ENCODE measurements at regions not wholly inside any gene's neighbourhood (a gene's known extent, or its start where the extent isn't known, plus 50 kb on each side); places are given as distances from the start of the nearest gene placed in this dataset.

DNA sequence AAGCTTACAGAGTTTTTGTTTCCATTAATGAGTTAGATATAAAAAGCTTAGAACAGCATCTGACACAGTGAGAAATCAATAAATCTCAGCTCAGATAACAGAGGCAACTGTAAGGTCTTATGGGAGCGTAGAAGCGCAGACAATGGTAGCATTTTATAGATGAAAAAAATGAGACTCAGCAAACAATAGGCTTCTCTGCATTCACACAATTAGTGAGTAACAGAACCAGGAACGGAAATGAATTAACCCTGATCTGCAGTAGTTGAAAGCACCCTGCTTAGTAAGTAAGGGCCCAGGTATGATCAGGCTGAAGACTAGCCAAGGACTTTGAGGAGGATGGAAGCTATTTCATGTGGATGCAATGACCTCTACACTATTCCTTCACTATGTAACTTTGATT, 147.2 kb upstream of the EYA4 start:
- Histone ChIP-seq H3K4me1 (ENCODE audit: insufficient read depth, low read length) (no peaks in the 10 kb centered on the region), H3K4me2 (ENCODE audit: insufficient read depth, low read length) (no peak overlapping the region), H3K9me3 (ENCODE audit: low read depth, low read length) (no peaks in the 10 kb centered on the region), H4K20me1 (ENCODE audit: insufficient read depth, low read length) (no peaks in the 10 kb centered on the region), H3K36me3 (ENCODE audit: insufficient read depth, low read length) (no peaks in the 10 kb centered on the region), H3K27ac (ENCODE audit: low read depth, low read length) (no peak overlapping the region), H3K4me3 (ENCODE audit: insufficient read depth, low read length) (no peak overlapping the region), H2AFZ (ENCODE audit: low read length) (no peak overlapping the region), H3K79me2 (ENCODE audit: insufficient read depth, low read length) (no peaks in the 10 kb centered on the region), H3K27me3 (ENCODE audit: insufficient read depth, low read length) (no peaks in the 10 kb centered on the region)
- DNase-seq (ENCODE audit: insufficient read length, low spot score, missing footprints), result no peak
- TF ChIP-seq, protein P1, sequence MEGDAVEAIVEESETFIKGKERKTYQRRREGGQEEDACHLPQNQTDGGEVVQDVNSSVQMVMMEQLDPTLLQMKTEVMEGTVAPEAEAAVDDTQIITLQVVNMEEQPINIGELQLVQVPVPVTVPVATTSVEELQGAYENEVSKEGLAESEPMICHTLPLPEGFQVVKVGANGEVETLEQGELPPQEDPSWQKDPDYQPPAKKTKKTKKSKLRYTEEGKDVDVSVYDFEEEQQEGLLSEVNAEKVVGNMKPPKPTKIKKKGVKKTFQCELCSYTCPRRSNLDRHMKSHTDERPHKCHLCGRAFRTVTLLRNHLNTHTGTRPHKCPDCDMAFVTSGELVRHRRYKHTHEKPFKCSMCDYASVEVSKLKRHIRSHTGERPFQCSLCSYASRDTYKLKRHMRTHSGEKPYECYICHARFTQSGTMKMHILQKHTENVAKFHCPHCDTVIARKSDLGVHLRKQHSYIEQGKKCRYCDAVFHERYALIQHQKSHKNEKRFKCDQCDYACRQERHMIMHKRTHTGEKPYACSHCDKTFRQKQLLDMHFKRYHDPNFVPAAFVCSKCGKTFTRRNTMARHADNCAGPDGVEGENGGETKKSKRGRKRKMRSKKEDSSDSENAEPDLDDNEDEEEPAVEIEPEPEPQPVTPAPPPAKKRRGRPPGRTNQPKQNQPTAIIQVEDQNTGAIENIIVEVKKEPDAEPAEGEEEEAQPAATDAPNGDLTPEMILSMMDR (IDR thresholded peaks at IDR 0.05; ENCODE audit: extremely low read depth, low read depth, low read length), result no peak

DNA sequence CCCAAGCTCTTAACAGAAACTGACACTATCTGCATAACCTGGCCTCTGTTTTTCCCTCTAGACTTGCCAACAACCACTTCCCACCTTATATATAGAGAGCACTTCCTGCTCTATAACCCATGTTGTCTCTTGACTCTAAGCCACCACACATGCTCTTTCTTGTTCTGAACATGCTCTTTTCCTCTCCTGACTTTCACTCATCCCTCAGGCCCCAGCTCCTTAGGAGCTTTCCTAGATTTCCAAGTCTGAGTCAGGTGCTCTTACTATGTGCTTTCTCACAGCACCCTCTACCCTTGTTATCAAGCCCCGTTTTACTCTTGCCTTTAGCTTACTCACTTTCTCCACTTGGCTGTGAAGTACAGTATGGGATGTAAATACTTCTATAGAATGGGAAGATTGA, 143.9 kb upstream of the EYA4 start:
- Histone ChIP-seq H3K27me3 (ENCODE audit: insufficient read depth, low read length) (no peaks in the 10 kb centered on the region), H4K20me1 (ENCODE audit: insufficient read depth, low read length) (no peaks in the 10 kb centered on the region), H3K4me3 (ENCODE audit: insufficient read depth, low read length) (no peak overlapping the region), H3K27ac (ENCODE audit: low read depth, low read length) (no peak overlapping the region), H3K79me2 (ENCODE audit: insufficient read depth, low read length) (no peaks in the 10 kb centered on the region), H3K9me3 (ENCODE audit: low read depth, low read length) (no peaks in the 10 kb centered on the region), H3K4me2 (ENCODE audit: insufficient read depth, low read length) (no peak overlapping the region), H2AFZ (ENCODE audit: low read length) (no peak overlapping the region), H3K4me1 (ENCODE audit: insufficient read depth, low read length) (peaks cover 3% of the 10 kb centered on the region), H3K36me3 (ENCODE audit: insufficient read depth, low read length) (no peaks in the 10 kb centered on the region)
- DNase-seq (ENCODE audit: insufficient read length, low spot score, missing footprints), result no peak
- TF ChIP-seq, protein P1 (IDR thresholded peaks at IDR 0.05; ENCODE audit: extremely low read depth, low read depth, low read length), result no peak

DNA sequence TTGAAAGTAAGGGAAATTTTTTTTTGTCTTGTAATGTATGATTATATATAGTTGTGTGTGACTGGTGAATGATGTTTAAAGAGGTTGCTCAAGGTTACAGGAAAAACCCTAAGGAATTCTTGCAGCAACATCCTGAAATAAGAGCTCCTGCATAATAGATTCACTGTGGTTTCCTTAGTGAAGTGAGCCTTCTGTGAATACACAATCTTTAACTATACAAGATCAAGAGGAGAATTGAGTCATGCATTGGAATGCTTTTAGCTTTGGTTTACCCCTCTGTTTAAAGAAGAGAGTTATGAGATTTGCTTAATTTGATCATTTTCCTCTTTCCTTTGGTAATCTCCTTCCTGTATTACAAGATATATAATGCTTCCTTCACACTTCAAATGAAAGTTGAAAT, 141.6 kb upstream of the EYA4 start:
- Histone ChIP-seq H3K9me3 (ENCODE audit: low read depth, low read length) (no peaks in the 10 kb centered on the region), H3K27ac (ENCODE audit: low read depth, low read length) (no peak overlapping the region), H4K20me1 (ENCODE audit: insufficient read depth, low read length) (no peaks in the 10 kb centered on the region), H3K36me3 (ENCODE audit: insufficient read depth, low read length) (no peaks in the 10 kb centered on the region), H3K4me3 (ENCODE audit: insufficient read depth, low read length) (no peak overlapping the region), H3K4me2 (ENCODE audit: insufficient read depth, low read length) (peak overlapping the region; percentile 16), H3K27me3 (ENCODE audit: insufficient read depth, low read length) (no peaks in the 10 kb centered on the region), H3K79me2 (ENCODE audit: insufficient read depth, low read length) (no peaks in the 10 kb centered on the region), H3K4me1 (ENCODE audit: insufficient read depth, low read length) (peaks cover 3% of the 10 kb centered on the region), H2AFZ (ENCODE audit: low read length) (no peak overlapping the region)
- peak; percentile 15 for DNase-seq (ENCODE audit: insufficient read length, low spot score, missing footprints)
- TF ChIP-seq, protein P1 (IDR thresholded peaks at IDR 0.05; ENCODE audit: extremely low read depth, low read depth, low read length), result no peak

DNA sequence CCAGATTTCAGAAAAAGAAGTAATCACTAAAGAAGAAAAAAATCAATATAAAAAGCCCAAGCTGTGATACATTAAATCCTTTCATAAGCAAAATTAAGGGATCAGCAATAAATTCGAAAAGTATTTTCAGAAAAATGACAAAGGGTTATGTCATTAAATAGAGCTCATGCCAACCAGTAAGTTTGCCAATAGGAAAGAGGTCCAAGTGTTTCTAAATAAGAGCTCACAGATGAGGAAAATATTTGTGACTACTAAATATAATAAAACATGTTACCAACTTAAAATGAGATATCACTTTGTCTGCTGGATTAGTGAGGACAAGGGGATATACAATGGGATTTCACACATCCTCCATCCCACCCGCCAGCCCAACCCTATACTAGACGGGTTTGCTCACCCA, 140.3 kb upstream of the EYA4 start:
- peaks cover 3% of the 10 kb centered on the region for H3K4me1 ChIP-seq (ENCODE audit: insufficient read depth, low read length)
- H3K27ac ChIP-seq (ENCODE audit: low read depth, low read length), result no peak overlapping the region
- no peak overlapping the region for H3K4me2 ChIP-seq (ENCODE audit: insufficient read depth, low read length)
- H3K9me3 ChIP-seq (ENCODE audit: low read depth, low read length), result no peaks in the 10 kb centered on the region
- H3K36me3 ChIP-seq (ENCODE audit: insufficient read depth, low read length), result no peaks in the 10 kb centered on the region
- no peaks in the 10 kb centered on the region for H4K20me1 ChIP-seq (ENCODE audit: insufficient read depth, low read length)
- H3K79me2 ChIP-seq (ENCODE audit: insufficient read depth, low read length), result no peaks in the 10 kb centered on the region
- H3K27me3 ChIP-seq (ENCODE audit: insufficient read depth, low read length), result no peaks in the 10 kb centered on the region
- DNase-seq (ENCODE audit: insufficient read length, low spot score, missing footprints), result no peak
- TF ChIP-seq, protein P1 (IDR thresholded peaks at IDR 0.05; ENCODE audit: extremely low read depth, low read depth, low read length), result no peak
- no peak overlapping the region for H2AFZ ChIP-seq (ENCODE audit: low read length)
- no peak overlapping the region for H3K4me3 ChIP-seq (ENCODE audit: insufficient read depth, low read length)

Measured in osteoblast (primary cell).